GM12891 (cell line): ENCODE measurements at regions not wholly inside any gene's neighbourhood (a gene's known extent, or its start where the extent isn't known, plus 50 kb on each side); places are given as distances from the start of the nearest gene placed in this dataset.
A peak's percentile ranks its signal among the peaks of the same experiment; 100 is the strongest.
"Not testable (repeated sequence)": the region's sequence is repeated elsewhere in the genome, so short reads cannot be mapped to it uniquely, and the experiment has no call there.

Experiments
- DNase-seq: peaks from one replicate; pipeline ENCODE4 v3.0.0; 2011; ENCODE audit warnings: low spot score; ENCODE audit not compliant: insufficient read length
- FAIRE-seq: peaks from 2 replicates; lab custom pipeline; 2011; peaks lifted over from hg19 to GRCh38; lab: Jason Lieb, UNC
- PAX5 ChIP-seq: IDR thresholded peaks from 2 replicates; pipeline ENCODE4 v1.6.1; 2011; ENCODE audit warnings: low read length, moderate library complexity, mild to moderate bottlenecking; ENCODE audit not compliant: insufficient read depth, severe bottlenecking
- POLR2A ChIP-seq: IDR thresholded peaks from 2 replicates; pipeline ENCODE4 v1.6.1; 2011; ENCODE audit warnings: low read depth, low read length, control low read depth
- POLR2AphosphoS5 ChIP-seq: IDR thresholded peaks from 2 replicates; pipeline ENCODE4 v1.6.1; 2011; ENCODE audit warnings: low read depth, low read length, control low read depth
- POU2F2 ChIP-seq: IDR thresholded peaks from 2 replicates; pipeline ENCODE4 v1.6.1; 2011; ENCODE audit warnings: low read depth, mild to moderate bottlenecking, control low read depth, low read length, moderate library complexity
- SPI1 ChIP-seq: IDR thresholded peaks from 2 replicates; pipeline ENCODE4 v1.6.1; 2011; ENCODE audit warnings: low read depth, low read length, control low read depth
- TAF1 ChIP-seq: IDR thresholded peaks from 2 replicates; pipeline ENCODE4 v1.6.1; 2011; ENCODE audit warnings: low read depth, low read length, control low read depth

DNA sequence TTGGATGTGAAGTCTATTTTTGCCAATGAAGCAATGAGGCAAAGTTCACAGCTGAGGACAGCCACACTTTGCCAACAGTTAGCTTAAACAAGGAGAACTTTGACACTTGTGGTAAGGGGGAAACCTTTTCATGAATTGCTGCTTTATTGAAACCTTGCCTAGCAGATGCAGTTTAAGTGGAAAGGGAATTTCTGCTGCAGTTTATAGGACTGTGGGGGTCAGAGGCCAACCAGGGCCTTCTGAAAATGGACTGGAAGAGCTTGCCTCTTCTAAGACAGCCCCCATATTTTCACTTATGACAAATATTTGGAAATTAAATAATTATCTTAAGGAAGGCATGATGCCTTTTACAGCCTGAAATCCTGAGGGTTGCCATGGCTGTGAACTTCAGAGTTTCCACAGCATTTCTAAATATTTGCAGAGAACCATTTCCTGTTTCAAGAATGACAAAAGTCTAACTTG, 550.3 kb downstream of the RAB28 start:
- TF ChIP-seq SPI1 (no peak), POLR2AphosphoS5 (no peak), POU2F2 (no peak), POLR2A (no peak), PAX5 (no peak), TAF1 (no peak)
- FAIRE-seq: no peak
- no peak for DNase-seq

DNA sequence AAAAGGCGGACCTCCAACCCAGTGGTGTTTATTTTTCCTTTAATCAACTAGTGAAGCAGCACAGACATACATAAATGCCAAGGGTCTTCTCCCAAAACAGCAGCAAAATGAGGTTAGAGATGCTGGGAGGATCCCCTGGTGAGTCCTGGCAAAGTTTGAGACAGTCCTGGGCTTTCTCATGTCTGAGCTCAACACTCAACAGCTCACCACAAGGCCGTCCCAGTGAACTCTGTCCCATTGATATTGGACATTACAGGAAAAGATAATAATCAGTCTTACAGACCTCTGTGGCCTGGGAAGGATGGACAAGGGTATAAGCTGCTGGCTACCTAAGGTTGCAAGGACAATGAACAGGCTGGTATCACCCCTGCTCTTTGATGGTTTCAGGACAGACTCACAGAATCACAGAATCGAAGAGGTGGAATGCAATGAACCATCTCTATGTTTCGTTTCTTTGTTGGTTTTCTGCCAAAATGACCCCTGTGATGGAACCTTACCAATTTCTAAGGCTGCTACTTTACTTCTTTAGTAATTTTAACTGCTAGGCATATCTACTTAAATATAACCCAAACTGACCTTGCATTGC, 551.8 kb downstream of the RAB28 start:
- TF ChIP-seq TAF1 (no peak), POLR2AphosphoS5 (no peak), PAX5 (no peak), POLR2A (no peak), POU2F2 (no peak), SPI1 (no peak)
- no peak for DNase-seq
- no peak for FAIRE-seq

DNA sequence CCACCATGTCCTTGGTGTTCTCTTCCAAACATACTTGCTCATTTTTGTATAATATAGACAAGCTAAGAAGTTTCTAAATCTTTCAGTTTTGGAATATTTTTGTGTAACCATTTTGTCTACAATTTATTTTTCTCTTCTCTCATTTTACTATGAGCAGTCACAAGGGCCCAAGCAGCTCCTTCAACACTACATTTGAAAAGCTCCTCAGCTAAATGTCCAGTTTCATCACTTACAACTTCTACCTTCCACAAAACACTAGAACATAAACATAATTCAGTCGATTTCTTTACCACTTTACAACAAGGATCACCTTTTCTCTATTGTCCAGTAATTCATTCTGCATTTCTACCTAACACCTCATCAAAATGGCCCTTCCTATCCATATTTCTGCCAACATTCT, 554.4 kb downstream of the RAB28 start:
- TF ChIP-seq POU2F2: no peak
- TF ChIP-seq TAF1: no peak
- TF ChIP-seq PAX5: no peak
- no peak for TF ChIP-seq POLR2A
- TF ChIP-seq SPI1: no peak
- no peak for TF ChIP-seq POLR2AphosphoS5
- DNase-seq (no peak), FAIRE-seq (no peak)

DNA sequence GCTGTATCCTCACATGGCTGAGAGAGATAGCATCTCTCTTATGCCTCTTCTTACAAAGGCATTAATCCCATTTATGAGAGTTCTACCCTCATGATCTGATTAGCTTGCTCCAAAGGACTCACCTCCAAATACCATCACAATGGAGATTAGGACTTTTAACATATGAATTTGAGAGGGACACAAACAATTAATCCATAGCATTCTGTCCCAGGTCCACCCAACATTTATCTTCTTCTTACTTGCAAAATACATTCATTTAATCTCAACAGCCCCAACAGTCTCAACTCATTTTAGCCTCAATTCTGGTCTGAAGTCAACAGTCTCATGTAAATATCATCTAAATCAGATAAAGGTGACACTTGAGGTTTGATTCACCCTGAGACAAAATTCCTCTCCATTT, 555.4 kb downstream of the RAB28 start:
- DNase-seq (no peak), FAIRE-seq (no peak)
- TF ChIP-seq SPI1 (no peak), POLR2A (no peak), TAF1 (no peak), POU2F2 (no peak), POLR2AphosphoS5 (no peak), PAX5 (no peak)

DNA sequence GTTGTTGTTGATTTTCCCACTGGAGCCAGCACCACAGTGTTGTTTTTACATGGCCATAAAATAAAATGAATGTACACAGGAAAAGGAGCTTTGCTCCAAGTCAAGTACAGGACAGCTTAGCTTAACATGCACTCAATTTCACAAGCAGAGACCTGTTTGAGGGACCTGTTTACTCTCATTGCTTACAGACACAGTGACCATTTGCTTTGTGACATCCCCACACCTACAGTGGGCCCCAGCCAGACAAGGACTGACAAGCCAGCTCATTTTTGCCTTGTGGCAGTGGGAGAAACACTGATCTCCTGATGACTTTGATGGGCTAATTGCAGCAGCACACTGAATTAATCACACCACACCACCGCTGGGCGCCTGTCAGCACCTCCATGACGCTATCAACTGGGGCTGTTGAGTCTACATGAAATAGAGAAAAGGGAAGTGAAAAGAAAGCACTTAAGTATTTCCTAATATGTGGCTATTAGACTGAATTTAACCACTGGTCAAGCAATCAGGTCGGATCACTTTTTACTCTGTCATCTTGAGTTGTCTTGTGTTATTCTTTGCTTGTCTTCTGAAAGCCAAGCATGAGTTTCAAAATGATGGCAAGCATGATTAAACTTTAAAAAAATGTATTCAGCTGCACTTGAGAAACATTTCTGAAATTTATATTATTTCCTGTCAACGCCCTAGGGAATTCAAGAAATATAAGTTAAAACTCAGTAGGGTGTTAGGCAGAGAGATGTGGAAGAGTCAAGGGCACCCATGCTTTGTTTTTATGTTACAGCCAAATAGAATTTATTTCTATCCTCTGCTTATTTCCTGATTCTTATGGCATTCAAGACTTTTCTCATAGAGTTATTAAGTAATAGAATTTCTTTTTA, 557.7 kb downstream of the RAB28 start:
- no peak for DNase-seq
- no peak for FAIRE-seq
- no peak for TF ChIP-seq POU2F2
- TF ChIP-seq SPI1: peak; percentile 83

DNA sequence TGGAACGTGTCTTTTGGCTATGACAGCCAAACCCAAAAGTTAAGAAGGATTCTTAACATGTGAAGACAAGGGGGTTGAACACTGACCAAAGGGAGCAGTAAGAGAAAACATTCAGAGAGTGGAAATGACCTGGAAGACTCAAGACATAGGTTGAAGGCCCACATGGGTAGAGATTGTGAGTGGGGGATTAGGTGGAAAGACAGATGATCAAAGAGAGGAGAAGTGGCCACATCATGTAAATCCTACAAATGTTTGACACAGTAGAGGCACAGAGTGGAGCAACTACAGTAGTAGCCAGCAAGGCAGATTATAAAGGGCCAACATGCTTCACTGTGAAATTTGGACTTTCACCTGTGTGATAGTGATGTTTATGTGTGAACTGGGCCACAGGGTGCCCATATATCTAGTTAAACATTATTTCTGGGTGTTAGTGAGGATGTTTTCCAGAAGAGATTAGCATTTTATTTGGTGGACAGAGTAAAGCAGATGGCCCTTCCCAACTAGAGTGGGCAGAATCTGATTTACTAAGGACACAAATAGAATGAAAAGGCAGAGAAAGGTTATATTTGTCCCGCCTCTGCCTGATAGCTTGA, 559.3 kb downstream of the RAB28 start:
- no peak for TF ChIP-seq PAX5
- TF ChIP-seq SPI1: no peak
- no peak for TF ChIP-seq POLR2AphosphoS5
- no peak for DNase-seq
- no peak for FAIRE-seq

DNA sequence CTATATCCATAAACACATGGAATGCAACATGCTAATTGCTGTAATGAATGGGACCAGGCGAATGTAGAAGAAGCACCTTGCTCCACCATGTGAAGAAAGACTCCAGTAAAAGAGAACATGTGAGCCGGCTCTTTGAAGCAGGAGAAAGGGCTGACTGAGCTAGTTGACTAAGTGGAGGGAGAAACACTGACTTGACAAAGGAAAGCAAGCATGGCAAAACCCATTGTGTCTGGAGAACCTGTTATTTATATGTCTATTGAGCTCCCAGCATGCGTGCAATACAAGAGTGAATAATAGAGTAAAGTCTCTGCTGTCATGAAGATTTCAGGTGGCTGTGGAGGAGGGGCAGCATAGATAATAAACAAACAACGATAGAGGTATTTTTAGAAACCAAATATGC, 559.9 kb downstream of the RAB28 start:
- DNase-seq (no peak), FAIRE-seq (no peak)
- TF ChIP-seq PAX5 (no peak), POLR2AphosphoS5 (no peak), POLR2A (no peak), TAF1 (no peak), SPI1 (no peak), POU2F2 (no peak)

DNA sequence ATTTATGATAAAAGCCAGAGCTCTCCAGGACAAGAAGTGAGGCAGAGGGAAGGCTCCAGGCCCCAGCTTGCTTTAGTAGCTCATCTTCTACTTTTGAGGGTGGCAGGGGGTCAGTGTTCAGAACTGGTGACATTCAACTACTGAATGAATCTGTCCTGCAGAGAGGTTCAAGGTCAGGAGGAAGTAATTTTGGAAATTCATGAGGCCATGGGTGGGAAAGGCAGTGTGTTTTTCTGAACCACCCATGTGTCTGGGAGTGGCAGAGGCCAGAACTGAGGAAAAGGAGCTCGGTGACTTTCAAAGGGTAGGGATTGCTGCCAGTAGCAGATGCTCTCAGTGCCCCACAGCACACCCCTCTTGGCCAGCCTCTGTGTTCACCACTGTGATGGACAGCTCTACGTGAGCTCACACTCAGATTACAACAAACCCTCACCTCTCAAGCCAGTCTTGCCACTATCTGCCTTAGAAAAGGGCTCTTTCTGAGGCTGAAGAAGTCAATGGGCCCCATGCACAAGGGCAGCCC, 571.2 kb downstream of the RAB28 start:
- no peak for FAIRE-seq
- TF ChIP-seq TAF1 (no peak), SPI1 (no peak), POU2F2 (no peak), POLR2AphosphoS5 (no peak), PAX5 (no peak), POLR2A (no peak)
- no peak for DNase-seq

DNA sequence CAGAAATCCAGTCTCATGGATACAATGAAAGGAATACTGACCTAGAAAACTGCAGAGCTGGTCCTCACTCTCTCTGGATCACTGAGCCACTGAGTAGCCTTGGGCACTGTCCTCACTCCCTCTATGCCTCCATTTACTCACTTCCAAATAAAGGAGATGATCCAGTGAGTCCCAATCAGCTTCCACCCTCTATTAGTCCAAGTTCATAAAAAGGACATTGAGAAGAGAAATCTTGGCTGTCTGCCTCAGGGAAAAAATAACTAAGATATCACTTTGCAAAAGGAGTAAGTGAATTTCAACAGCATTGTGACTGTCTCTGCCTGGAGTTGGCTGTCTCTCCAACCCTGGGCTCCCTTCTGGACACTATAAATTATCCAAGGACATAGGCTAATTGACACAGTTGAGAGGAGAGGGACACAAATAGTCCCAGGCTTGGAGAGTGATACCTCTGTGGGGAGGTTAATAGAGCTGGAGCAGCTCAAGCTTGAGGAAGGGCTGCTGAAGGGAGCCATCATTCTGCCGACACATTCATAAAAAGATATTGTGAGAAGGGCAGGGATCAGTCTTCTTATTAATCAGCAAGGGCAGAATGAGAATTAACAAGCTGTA, 572.3 kb downstream of the RAB28 start:
- TF ChIP-seq SPI1 (no peak), PAX5 (no peak), POLR2A (no peak), TAF1 (no peak)
- FAIRE-seq (no peak), DNase-seq (no peak)

DNA sequence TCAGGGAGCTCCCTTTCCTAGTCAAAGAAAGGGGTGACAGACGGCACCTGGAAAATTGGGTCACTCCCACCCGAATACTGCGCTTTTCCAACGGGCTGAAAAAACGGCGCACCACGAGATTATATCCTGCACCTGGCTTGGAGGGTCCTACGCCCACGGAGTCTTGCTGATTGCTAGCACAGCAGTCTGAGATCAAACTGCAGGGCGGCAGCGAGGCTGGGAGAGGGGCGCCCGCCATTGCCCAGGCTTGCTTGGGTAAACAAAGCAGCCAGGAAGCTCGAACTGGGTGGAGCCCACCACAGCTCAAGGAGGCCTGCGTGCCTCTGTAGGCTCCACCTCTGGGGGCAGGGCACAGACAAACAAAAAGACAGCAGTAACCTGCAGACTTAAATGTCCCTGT, 580.5 kb downstream of the RAB28 start:
- not testable (repeated sequence) for FAIRE-seq, DNase-seq
